BJ (cell line): ENCODE measurements at regions not wholly inside any gene's neighbourhood (a gene's known extent, or its start where the extent isn't known, plus 50 kb on each side); places are given as distances from the start of the nearest gene placed in this dataset.

Experiments
- CTCF ChIA-PET: fragments of 350-600 bp; formaldehyde crosslinking; extraction: SDS; loops from one replicate; lab custom pipeline; 2021; ENCODE audit warnings: antibody characterized with exemption, inconsistent platforms; lab: Yijun Ruan, JAX
- POLR2A ChIA-PET: fragments of 300-600 bp; sonication (Branson Sonifier 250); formaldehyde crosslinking; extraction: SDS; loops from one replicate; lab custom pipeline; 2021; ENCODE audit warnings: antibody characterized with exemption; lab: Charles Lee
- DNase-seq: peaks from one replicate; pipeline ENCODE4 v3.0.0-alpha.2; 2011; ENCODE audit warnings: low read depth
- H3K27me3 ChIP-seq: 2 replicates; pipeline ENCODE4 v1.6.0; 2011; ENCODE audit warnings: low read length; ENCODE audit not compliant: control insufficient read depth, insufficient read depth
- H3K36me3 ChIP-seq: 2 replicates; pipeline ENCODE4 v1.5.1; 2011; ENCODE audit warnings: low read length; ENCODE audit not compliant: control insufficient read depth, insufficient read depth
- H3K4me3 ChIP-seq: 2 replicates; pipeline ENCODE4 v1.5.1; 2011; ENCODE audit warnings: low read depth, mild to moderate bottlenecking, control low read depth, low read length
- TF ChIP-seq, protein P1 (sequence below): IDR thresholded peaks from 2 replicates; pipeline ENCODE4 v1.5.1; 2011; ENCODE audit warnings: low read depth, mild to moderate bottlenecking, control low read depth, inconsistent platforms, low read length, moderate library complexity; ENCODE audit not compliant: insufficient read depth

DNA sequence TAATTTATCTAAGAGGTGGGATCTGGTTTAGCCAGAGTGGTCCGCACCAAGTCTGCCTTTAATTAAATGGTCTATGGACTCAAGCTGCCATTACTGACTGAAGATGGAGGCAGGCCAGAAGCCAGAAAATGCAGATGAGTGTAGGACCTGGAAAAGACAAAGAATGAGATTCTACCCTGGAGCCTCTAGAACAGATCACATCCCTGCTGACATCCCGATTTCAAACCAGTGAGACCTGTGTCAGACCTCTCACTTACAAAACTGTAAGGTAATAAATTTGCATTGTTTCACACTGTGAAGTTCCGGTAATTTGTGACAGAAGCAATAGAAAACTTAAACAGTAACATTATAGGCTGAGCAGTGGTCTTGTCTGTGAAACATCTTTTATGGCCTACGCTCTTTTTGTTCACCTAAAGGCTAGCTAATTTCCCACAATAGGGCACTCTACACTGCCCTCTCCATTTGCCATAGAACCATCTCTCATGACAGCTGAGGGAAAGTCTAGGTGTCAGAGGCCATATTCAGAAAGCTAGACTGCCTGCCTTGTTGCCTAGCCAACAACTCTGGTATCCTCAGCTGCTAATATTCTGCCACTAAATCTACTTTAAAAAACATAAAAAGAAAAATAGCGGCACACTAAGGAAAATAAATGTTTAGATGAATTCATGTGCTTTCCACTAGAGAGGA is 1396.2 kb upstream of the PIK3C3 start:
- ChIA-PET POLR2A (no interaction called here), CTCF (no interaction called here)
- Histone ChIP-seq H3K36me3 (no peaks in the 10 kb centered on the region), H3K27me3 (no peaks in the 10 kb centered on the region), H3K4me3 (no peak overlapping the region)
- no peak for DNase-seq
- TF ChIP-seq, protein P1, sequence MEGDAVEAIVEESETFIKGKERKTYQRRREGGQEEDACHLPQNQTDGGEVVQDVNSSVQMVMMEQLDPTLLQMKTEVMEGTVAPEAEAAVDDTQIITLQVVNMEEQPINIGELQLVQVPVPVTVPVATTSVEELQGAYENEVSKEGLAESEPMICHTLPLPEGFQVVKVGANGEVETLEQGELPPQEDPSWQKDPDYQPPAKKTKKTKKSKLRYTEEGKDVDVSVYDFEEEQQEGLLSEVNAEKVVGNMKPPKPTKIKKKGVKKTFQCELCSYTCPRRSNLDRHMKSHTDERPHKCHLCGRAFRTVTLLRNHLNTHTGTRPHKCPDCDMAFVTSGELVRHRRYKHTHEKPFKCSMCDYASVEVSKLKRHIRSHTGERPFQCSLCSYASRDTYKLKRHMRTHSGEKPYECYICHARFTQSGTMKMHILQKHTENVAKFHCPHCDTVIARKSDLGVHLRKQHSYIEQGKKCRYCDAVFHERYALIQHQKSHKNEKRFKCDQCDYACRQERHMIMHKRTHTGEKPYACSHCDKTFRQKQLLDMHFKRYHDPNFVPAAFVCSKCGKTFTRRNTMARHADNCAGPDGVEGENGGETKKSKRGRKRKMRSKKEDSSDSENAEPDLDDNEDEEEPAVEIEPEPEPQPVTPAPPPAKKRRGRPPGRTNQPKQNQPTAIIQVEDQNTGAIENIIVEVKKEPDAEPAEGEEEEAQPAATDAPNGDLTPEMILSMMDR: no peak

DNA sequence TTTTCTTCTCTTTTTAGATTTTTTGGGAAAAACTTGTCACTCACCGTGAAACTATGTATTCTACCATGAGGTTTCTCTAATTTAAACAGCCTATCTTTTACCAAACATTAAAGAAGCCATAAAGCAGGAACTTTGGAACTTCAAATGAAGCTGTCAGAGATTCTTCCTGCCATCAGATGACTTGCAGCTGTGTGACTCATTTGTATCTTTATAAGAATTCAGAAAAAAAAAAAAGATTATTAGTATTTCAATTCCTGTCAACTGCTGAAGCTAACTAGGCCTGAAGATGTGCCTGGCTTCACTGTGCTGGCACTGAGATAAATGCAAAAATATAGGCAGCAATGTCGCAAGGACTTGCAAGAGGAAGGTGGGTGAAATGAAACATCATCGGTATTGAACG is 1399.1 kb upstream of the PIK3C3 start:
- DNase-seq: no peak
- POLR2A ChIA-PET: no interaction called here
- TF ChIP-seq, protein P1: no peak
- Histone ChIP-seq H3K27me3 (no peaks in the 10 kb centered on the region), H3K4me3 (no peak overlapping the region), H3K36me3 (no peaks in the 10 kb centered on the region)
- CTCF ChIA-PET: interaction anchor here (0.6 kb wide), 1 partner anchor 822 kb away, joined by 4 read pairs; no protein-coding TSS in a partner anchor

DNA sequence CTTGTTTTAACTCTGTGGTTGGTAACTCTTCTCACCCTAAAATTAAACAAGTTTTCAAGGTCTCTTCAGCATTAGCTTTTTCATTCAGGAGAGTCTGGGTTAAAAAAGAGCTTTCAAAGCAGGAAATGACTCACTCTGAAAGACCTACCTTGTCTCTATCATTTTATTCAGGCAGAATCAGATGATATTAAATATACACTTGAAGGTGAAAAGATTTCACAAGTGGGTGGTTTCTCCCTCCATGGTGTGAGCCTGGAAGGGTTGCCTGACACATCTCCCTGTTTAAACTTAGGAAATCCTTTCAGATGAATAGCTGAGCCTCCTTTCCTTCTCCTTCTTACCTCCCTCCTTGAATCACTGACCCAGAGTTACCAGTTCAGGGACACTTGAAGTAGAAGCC is 1402.0 kb upstream of the PIK3C3 start:
- Histone ChIP-seq H3K36me3 (no peaks in the 10 kb centered on the region), H3K4me3 (no peak overlapping the region), H3K27me3 (no peaks in the 10 kb centered on the region)
- POLR2A ChIA-PET: no interaction called here
- no peak for DNase-seq
- TF ChIP-seq, protein P1: no peak
- CTCF ChIA-PET: no interaction called here

DNA sequence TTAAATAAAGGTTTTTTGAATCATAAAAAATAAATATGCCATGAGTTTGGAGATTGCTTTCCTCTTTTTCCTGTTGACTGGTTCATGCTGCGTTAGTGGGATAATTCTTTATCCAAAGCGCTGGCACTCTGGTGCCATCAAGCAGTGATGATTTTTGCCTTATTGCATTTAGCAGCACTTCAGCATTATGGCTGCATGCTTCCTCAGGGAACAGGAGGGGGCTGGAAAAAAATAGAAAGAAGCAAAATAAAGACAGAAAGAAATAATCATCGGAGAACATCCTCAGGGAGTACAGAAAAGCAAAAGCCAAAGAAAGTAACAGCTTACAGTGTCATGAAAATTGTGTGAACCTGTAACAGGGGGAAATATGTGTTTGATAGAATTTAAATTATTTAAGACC is 1408.2 kb upstream of the PIK3C3 start:
- TF ChIP-seq, protein P1: no peak
- POLR2A ChIA-PET: no interaction called here
- no peaks in the 10 kb centered on the region for H3K27me3 ChIP-seq
- no peak overlapping the region for H3K4me3 ChIP-seq
- CTCF ChIA-PET: interaction anchor here (0.7 kb wide), 1 partner anchor 58 kb away, joined by 3 read pairs; no protein-coding TSS in a partner anchor
- no peak for DNase-seq
- no peaks in the 10 kb centered on the region for H3K36me3 ChIP-seq

DNA sequence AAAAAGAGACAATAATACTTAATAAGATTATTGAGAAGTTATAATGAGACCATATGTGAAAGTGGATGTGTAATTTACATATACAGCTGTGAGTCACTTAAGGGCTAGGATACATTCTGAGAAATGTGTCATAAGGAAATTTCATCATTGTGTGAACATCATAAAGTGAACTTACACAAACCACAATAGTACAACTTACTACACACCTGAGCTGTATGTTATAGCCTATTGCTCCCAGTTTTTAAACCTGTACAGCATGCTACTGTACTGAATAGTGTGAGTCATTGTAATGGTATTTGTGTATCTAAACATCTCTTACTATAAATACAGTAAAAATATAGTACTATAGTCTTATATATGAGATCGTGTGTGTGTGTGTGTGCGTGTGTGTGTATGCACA is 1420.3 kb upstream of the PIK3C3 start:
- Histone ChIP-seq H3K36me3 (no peaks in the 10 kb centered on the region), H3K27me3 (no peaks in the 10 kb centered on the region), H3K4me3 (no peak overlapping the region)
- POLR2A ChIA-PET: no interaction called here
- TF ChIP-seq, protein P1: no peak
- no peak for DNase-seq
- CTCF ChIA-PET: no interaction called here
